ENCODE measurements at regions not wholly inside any gene's neighbourhood (a gene's known extent, or its start where the extent isn't known, plus 50 kb on each side); places are given as distances from the start of the nearest gene placed in this dataset.

DNA sequence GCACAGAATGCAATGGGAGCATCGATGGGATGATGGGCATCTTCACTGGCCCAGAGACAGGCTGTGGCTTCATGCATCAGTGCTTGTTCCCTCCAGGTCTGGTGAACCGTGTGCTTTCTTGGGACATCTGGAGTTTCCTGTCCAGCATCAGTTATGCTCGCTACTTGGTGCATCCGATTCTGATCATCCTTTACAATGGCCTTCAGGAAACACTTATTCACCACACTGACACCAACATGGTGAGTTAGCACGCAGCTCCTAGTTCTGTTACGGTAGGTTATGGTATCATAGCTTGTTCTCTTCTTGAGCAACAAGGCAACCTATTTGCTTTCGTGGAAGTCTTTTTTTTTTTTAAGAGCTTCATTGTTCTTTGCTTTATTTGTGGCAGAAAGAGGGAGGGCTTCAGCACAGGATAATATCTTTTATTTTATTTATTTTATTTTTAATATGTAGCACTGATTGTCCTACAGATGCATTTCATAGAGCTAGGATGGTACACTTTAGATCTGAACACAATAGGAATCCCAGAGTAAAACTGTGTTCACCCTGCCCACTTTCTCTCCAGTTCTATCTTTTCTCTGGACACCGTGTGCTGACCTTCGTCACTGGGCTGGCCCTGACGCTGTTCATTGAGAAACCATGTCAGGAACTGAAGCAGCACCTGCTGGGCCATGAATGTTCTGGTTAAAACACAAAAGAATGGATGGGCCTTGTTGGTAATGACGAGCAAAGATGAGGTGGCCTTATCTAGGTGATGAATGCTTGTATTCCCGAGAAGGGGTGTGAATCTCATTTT lies 71.2 kb upstream of the SEC11C start:
- TF ChIP-seq PHF21A (IDR thresholded peaks at IDR 0.05; ENCODE audit: borderline replicate concordance, low read depth) = no peak
- TF ChIP-seq JUN (IDR thresholded peaks at IDR 0.05; ENCODE audit: borderline replicate concordance, low read depth, low read length) = no peak
- no peak for TF ChIP-seq JUN (CRISPR knock-in tag; IDR thresholded peaks at IDR 0.05; ENCODE audit: borderline replicate concordance)
- no peak for TF ChIP-seq CAMTA2 (CRISPR knock-in tag; conservative IDR thresholded peaks at IDR 0.05)
- no peak for TF ChIP-seq SMC3 (conservative IDR thresholded peaks at IDR 0.05; ENCODE audit: insufficient read depth, low read depth, low read length)
- TF ChIP-seq RCOR1 (IDR thresholded peaks at IDR 0.05; ENCODE audit: borderline replicate concordance in 1 of 2, low read depth in 2 of 2, low read length in 2 of 2) = no peak
- no peak for TF ChIP-seq ZNF274 (IDR thresholded peaks at IDR 0.05; ENCODE audit: borderline replicate concordance, low read depth, low read length)
- no peak for TF ChIP-seq BACH1 (tag; IDR thresholded peaks at IDR 0.05)
- no peak for TF ChIP-seq SRSF9 (IDR thresholded peaks at IDR 0.05; ENCODE audit: borderline replicate concordance, low read depth, low read length)
- TF ChIP-seq YY1 (IDR thresholded peaks at IDR 0.05; ENCODE audit: borderline replicate concordance in 1 of 3, control insufficient read depth in 1 of 3, extremely low read depth in 1 of 3, insufficient read depth in 3 of 3, insufficient read length in 1 of 3, insufficient replicate concordance in 2 of 3, low read depth in 1 of 3, low read length in 2 of 3) = no peak
- no peak for TF ChIP-seq ZKSCAN8 (CRISPR knock-in tag; IDR thresholded peaks at IDR 0.05)
